IMR-90 (cell line): ENCODE measurements at regions not wholly inside any gene's neighbourhood (a gene's known extent, or its start where the extent isn't known, plus 50 kb on each side); places are given as distances from the start of the nearest gene placed in this dataset.

Experiments used
- CEBPB ChIP-seq: IDR thresholded peaks from 2 replicates; pipeline ENCODE4 v1.6.1; 2012; ENCODE audit warnings: low read depth, low read length, improper control_type of control experiment
- FOS ChIP-seq: fragments of 150-350 bp; IDR thresholded peaks from 2 replicates; pipeline ENCODE4 v1.6.1; 2016; ENCODE audit warnings: low read depth, low read length
- MAFK ChIP-seq: IDR thresholded peaks from 2 replicates; pipeline ENCODE4 v1.6.1; 2012; ENCODE audit warnings: low read depth, low read length, improper control_type of control experiment
- MAZ ChIP-seq: IDR thresholded peaks from 2 replicates; pipeline ENCODE4 v1.6.1; 2012; ENCODE audit warnings: low read depth, mild to moderate bottlenecking, low read length, improper control_type of control experiment, moderate library complexity, borderline replicate concordance
- NFE2L2 ChIP-seq: fragments of 150-350 bp; IDR thresholded peaks from 2 replicates; pipeline ENCODE4 v1.6.1; 2016; ENCODE audit warnings: low read depth, mild to moderate bottlenecking, low read length
- POLR2A ChIP-seq: IDR thresholded peaks from 2 replicates; pipeline ENCODE4 v1.6.1; 2012; ENCODE audit warnings: mild to moderate bottlenecking, low read depth, low read length
- RAD21 ChIP-seq: IDR thresholded peaks from 2 replicates; pipeline ENCODE4 v1.6.1; 2012; ENCODE audit warnings: low read length, improper control_type of control experiment
- RCOR1 ChIP-seq: IDR thresholded peaks from 2 replicates; pipeline ENCODE4 v1.6.1; 2012; ENCODE audit warnings: mild to moderate bottlenecking, low read length, improper control_type of control experiment; ENCODE audit not compliant: insufficient replicate concordance
- SMC3 ChIP-seq: fragments of 150-350 bp; IDR thresholded peaks from 2 replicates; pipeline ENCODE4 v1.6.1; 2016; ENCODE audit warnings: low read depth, mild to moderate bottlenecking, antibody characterized with exemption, low read length, moderate library complexity
- TF ChIP-seq, protein P1 (sequence below): conservative IDR thresholded peaks from 2 replicates; pipeline ENCODE4 v1.5.1; 2012; ENCODE audit warnings: mild to moderate bottlenecking, low read depth, low read length, improper control_type of control experiment
- TF ChIP-seq, protein P2 (sequence below): fragments of 150-350 bp; IDR thresholded peaks from 2 replicates; pipeline ENCODE4 v1.6.1; 2016; ENCODE audit warnings: low read depth, mild to moderate bottlenecking, low read length, moderate library complexity, borderline replicate concordance
- TF ChIP-seq, protein P3 (sequence below): fragments of 150-350 bp; IDR thresholded peaks from 2 replicates; pipeline ENCODE4 v1.6.1; 2017; ENCODE audit warnings: mild to moderate bottlenecking, antibody characterized with exemption, low read length, low read depth

DNA sequence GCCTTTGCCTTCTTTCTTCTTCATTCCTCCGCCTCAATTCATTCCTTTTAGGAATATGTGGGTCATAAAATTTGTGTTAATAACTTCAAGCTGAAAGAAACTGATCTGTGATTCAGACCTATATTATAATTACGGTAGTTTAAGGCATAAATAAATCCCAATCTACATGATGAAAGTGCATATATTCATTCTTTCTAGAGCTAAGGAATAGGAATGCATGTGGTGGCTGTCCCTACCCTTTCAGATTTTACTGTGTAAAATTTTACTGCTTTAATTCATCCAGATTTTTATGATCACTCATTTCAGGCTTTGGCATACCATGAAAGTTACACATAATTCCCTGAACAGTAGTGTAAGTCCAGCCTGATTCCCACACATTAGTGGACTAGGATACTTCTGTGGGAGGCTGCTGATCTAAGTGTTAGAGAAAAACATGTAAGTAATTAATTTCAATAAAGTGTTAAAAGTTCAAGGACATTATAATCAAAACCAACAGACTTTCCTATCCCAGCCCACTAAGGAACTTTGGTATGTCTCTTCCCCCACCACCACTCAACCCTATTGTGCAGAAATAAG lies 83.1 kb downstream of the HINT1 start:
- TF ChIP-seq POLR2A (no peak), MAFK (no peak), CEBPB (no peak), RAD21 (no peak), FOS (no peak), NFE2L2 (no peak), MAZ (no peak), RCOR1 (no peak), SMC3 (no peak)
- TF ChIP-seq, protein P1, sequence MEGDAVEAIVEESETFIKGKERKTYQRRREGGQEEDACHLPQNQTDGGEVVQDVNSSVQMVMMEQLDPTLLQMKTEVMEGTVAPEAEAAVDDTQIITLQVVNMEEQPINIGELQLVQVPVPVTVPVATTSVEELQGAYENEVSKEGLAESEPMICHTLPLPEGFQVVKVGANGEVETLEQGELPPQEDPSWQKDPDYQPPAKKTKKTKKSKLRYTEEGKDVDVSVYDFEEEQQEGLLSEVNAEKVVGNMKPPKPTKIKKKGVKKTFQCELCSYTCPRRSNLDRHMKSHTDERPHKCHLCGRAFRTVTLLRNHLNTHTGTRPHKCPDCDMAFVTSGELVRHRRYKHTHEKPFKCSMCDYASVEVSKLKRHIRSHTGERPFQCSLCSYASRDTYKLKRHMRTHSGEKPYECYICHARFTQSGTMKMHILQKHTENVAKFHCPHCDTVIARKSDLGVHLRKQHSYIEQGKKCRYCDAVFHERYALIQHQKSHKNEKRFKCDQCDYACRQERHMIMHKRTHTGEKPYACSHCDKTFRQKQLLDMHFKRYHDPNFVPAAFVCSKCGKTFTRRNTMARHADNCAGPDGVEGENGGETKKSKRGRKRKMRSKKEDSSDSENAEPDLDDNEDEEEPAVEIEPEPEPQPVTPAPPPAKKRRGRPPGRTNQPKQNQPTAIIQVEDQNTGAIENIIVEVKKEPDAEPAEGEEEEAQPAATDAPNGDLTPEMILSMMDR: no peak
- TF ChIP-seq, protein P2, sequence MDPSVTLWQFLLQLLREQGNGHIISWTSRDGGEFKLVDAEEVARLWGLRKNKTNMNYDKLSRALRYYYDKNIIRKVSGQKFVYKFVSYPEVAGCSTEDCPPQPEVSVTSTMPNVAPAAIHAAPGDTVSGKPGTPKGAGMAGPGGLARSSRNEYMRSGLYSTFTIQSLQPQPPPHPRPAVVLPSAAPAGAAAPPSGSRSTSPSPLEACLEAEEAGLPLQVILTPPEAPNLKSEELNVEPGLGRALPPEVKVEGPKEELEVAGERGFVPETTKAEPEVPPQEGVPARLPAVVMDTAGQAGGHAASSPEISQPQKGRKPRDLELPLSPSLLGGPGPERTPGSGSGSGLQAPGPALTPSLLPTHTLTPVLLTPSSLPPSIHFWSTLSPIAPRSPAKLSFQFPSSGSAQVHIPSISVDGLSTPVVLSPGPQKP: no peak
- TF ChIP-seq, protein P3, sequence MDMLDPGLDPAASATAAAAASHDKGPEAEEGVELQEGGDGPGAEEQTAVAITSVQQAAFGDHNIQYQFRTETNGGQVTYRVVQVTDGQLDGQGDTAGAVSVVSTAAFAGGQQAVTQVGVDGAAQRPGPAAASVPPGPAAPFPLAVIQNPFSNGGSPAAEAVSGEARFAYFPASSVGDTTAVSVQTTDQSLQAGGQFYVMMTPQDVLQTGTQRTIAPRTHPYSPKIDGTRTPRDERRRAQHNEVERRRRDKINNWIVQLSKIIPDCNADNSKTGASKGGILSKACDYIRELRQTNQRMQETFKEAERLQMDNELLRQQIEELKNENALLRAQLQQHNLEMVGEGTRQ: no peak
